ENCODE measurements at regions not wholly inside any gene's neighbourhood (a gene's known extent, or its start where the extent isn't known, plus 50 kb on each side); places are given as distances from the start of the nearest gene placed in this dataset.

DNA sequence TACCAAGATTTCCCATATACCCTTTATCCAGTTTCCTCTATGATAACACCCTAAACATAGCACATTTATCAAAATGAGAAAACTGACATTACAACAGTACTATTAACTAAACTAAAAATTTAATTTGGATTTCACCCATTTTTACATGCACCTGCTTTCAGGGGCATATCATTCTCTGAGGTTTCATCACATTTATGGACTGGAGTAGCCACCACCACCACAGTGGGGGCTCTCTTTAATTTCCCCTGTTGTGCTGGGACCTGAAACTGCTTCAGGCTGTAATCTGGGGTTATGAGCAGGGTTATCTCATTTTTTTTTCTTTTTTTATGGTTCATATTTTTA, 637.9 kb upstream of the DPP6 start:
- ATAC-seq: no peak
- TF ChIP-seq ARNTL (CRISPR knock-in tag; IDR thresholded peaks at IDR 0.05; ENCODE audit: borderline replicate concordance, low read depth) (no peak), ZNF565 (CRISPR knock-in tag; conservative IDR thresholded peaks at IDR 0.05; ENCODE audit: low read depth) (no peak), GLIS3 (CRISPR knock-in tag; IDR thresholded peaks at IDR 0.05) (no peak), ESRRG (CRISPR knock-in tag; IDR thresholded peaks at IDR 0.05) (no peak)

DNA sequence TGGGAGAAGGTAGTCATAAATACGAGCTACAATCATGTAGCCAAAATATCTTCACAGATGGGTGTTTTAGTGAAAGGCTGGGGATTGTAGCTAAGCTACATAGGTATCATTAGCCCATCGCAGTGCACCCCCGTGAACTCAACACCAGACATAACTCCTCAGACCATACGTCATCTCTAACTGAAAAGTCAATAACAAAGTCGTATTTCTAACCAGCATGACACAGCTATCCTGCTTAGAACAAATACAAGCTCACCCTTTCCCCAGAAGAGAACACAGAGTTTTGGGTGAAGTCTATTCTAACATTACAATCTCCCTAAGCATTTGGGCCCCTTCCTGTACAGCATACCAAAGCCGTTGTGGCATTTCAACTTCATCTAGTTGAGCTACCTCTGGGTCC, 636.6 kb upstream of the DPP6 start:
- TF ChIP-seq ZFP30 (CRISPR knock-in tag; IDR thresholded peaks at IDR 0.05): no peak
- TF ChIP-seq ZNF8 (CRISPR knock-in tag; IDR thresholded peaks at IDR 0.05): no peak
- no peak for TF ChIP-seq SNAI2 (CRISPR knock-in tag; IDR thresholded peaks at IDR 0.05)
- TF ChIP-seq RARB (CRISPR knock-in tag; IDR thresholded peaks at IDR 0.05): no peak
- no peak for TF ChIP-seq ZFP3 (CRISPR knock-in tag; IDR thresholded peaks at IDR 0.05)
- TF ChIP-seq ISL1 (CRISPR knock-in tag; IDR thresholded peaks at IDR 0.05): no peak
- TF ChIP-seq ARNTL (CRISPR knock-in tag; IDR thresholded peaks at IDR 0.05; ENCODE audit: borderline replicate concordance, low read depth): no peak
- no peak for TF ChIP-seq PPARA (CRISPR knock-in tag; IDR thresholded peaks at IDR 0.05; ENCODE audit: borderline replicate concordance)
- no peak for TF ChIP-seq ZNF70 (CRISPR knock-in tag; IDR thresholded peaks at IDR 0.05)
- TF ChIP-seq, protein P1, sequence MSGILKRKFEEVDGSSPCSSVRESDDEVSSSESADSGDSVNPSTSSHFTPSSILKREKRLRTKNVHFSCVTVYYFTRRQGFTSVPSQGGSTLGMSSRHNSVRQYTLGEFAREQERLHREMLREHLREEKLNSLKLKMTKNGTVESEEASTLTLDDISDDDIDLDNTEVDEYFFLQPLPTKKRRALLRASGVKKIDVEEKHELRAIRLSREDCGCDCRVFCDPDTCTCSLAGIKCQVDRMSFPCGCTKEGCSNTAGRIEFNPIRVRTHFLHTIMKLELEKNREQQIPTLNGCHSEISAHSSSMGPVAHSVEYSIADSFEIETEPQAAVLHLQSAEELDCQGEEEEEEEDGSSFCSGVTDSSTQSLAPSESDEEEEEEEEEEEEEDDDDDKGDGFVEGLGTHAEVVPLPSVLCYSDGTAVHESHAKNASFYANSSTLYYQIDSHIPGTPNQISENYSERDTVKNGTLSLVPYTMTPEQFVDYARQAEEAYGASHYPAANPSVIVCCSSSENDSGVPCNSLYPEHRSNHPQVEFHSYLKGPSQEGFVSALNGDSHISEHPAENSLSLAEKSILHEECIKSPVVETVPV (CRISPR knock-in tag; IDR thresholded peaks at IDR 0.05): no peak
- no peak for TF ChIP-seq TCF4 (CRISPR knock-in tag; IDR thresholded peaks at IDR 0.05; ENCODE audit: borderline replicate concordance)
- no peak for TF ChIP-seq OSR1 (CRISPR knock-in tag; IDR thresholded peaks at IDR 0.05)
- TF ChIP-seq, protein P2, sequence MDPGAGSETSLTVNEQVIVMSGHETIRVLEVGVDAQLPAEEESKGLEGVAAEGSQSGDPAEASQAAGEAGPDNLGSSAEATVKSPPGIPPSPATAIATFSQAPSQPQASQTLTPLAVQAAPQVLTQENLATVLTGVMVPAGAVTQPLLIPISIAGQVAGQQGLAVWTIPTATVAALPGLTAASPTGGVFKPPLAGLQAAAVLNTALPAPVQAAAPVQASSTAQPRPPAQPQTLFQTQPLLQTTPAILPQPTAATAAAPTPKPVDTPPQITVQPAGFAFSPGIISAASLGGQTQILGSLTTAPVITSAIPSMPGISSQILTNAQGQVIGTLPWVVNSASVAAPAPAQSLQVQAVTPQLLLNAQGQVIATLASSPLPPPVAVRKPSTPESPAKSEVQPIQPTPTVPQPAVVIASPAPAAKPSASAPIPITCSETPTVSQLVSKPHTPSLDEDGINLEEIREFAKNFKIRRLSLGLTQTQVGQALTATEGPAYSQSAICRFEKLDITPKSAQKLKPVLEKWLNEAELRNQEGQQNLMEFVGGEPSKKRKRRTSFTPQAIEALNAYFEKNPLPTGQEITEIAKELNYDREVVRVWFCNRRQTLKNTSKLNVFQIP (CRISPR knock-in tag; IDR thresholded peaks at IDR 0.05; ENCODE audit: borderline replicate concordance, low read depth): no peak
- TF ChIP-seq BACH2 (CRISPR knock-in tag; IDR thresholded peaks at IDR 0.05; ENCODE audit: borderline replicate concordance): no peak
- TF ChIP-seq ESRRG (CRISPR knock-in tag; IDR thresholded peaks at IDR 0.05): no peak
- TF ChIP-seq, protein P3, sequence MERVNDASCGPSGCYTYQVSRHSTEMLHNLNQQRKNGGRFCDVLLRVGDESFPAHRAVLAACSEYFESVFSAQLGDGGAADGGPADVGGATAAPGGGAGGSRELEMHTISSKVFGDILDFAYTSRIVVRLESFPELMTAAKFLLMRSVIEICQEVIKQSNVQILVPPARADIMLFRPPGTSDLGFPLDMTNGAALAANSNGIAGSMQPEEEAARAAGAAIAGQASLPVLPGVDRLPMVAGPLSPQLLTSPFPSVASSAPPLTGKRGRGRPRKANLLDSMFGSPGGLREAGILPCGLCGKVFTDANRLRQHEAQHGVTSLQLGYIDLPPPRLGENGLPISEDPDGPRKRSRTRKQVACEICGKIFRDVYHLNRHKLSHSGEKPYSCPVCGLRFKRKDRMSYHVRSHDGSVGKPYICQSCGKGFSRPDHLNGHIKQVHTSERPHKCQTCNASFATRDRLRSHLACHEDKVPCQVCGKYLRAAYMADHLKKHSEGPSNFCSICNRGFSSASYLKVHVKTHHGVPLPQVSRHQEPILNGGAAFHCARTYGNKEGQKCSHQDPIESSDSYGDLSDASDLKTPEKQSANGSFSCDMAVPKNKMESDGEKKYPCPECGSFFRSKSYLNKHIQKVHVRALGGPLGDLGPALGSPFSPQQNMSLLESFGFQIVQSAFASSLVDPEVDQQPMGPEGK (CRISPR knock-in tag; IDR thresholded peaks at IDR 0.05; ENCODE audit: borderline replicate concordance): no peak
- no peak for TF ChIP-seq GLIS3 (CRISPR knock-in tag; IDR thresholded peaks at IDR 0.05)
- no peak for ATAC-seq

DNA sequence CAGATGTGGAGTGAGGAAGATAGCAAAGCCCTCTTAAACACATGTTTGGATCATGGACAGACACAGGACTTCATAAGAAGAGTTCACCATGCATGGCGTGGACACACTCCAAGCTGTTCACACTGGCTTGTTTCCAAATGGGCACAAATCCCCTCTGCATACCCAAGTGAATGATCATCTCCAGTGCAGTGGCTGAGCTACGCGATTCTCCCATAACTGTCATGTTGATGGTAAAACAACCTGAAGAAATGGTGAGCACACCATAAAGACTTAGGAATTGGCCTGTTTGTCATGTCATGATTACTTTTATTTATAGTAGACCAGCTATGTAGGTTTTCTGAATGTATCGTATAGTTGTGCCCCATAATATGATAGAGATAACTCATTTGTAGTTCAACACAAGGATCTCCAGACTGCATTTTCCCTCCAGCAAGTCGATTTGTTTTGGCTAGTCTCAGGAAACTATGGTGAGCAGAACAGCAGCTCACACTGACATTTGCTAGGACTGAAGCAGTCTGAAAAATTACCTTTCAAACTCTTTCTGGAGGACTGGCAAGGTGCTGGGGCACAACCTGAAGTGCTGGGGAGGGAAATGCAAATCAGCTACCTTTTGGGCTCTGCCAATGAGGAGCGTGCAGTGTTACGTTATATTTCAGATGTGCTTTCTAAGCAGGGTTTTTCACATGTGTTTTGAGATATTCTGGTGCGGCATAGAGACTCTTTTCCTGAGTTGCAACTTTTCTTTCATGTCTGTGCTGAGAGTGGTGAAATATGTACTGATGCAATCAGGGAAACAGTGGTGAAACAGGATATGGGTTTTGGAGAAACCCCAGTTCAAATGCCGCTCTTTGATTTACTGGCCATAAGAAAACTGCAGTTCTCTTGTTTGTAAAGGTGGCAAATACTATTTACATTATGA, 629.6 kb upstream of the DPP6 start:
- no peak for TF ChIP-seq GLIS3 (CRISPR knock-in tag; IDR thresholded peaks at IDR 0.05)
- no peak for TF ChIP-seq ESRRG (CRISPR knock-in tag; IDR thresholded peaks at IDR 0.05)
- no peak for TF ChIP-seq ZFP3 (CRISPR knock-in tag; IDR thresholded peaks at IDR 0.05)
- TF ChIP-seq OSR1 (CRISPR knock-in tag; IDR thresholded peaks at IDR 0.05): no peak
- no peak for TF ChIP-seq PPARA (CRISPR knock-in tag; IDR thresholded peaks at IDR 0.05; ENCODE audit: borderline replicate concordance)
- TF ChIP-seq, protein P1 (CRISPR knock-in tag; IDR thresholded peaks at IDR 0.05): no peak
- TF ChIP-seq, protein P2 (CRISPR knock-in tag; IDR thresholded peaks at IDR 0.05; ENCODE audit: borderline replicate concordance, low read depth): no peak
- ATAC-seq: no peak

DNA sequence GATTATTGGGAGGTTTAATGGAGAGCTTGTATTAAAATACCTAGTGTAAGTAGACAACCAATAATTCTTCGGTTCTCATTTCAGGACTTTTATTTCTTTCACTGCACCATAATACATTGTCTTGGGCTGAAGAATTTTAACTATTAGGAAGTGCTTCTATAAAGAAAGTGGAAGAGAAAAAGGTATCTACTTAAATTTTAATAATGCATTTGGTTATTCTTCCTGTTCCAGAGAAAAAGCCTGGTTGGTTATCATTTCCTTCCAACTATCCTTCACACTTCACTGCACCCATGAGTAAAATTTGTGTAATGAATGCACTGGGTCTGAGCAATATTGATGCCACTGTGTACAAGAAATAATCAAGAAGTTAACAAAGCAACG, 629.0 kb upstream of the DPP6 start:
- no peak for ATAC-seq
- TF ChIP-seq PPARA (CRISPR knock-in tag; IDR thresholded peaks at IDR 0.05; ENCODE audit: borderline replicate concordance) (no peak), TCF4 (CRISPR knock-in tag; IDR thresholded peaks at IDR 0.05; ENCODE audit: borderline replicate concordance) (no peak), SNAI2 (CRISPR knock-in tag; IDR thresholded peaks at IDR 0.05) (no peak), ISL1 (CRISPR knock-in tag; IDR thresholded peaks at IDR 0.05) (no peak), ZNF8 (CRISPR knock-in tag; IDR thresholded peaks at IDR 0.05) (no peak), ARNTL (CRISPR knock-in tag; IDR thresholded peaks at IDR 0.05; ENCODE audit: borderline replicate concordance, low read depth) (no peak), ZC3H10 (CRISPR knock-in tag; IDR thresholded peaks at IDR 0.05) (no peak)
- TF ChIP-seq, protein P1 (CRISPR knock-in tag; IDR thresholded peaks at IDR 0.05): no peak
- TF ChIP-seq, protein P2 (CRISPR knock-in tag; IDR thresholded peaks at IDR 0.05; ENCODE audit: borderline replicate concordance, low read depth): no peak

Data from SK-N-SH treated with all-trans-retinoic acid at 6 μM for 48 hours (cell line).